ENCODE measurements at regions not wholly inside any gene's neighbourhood (a gene's known extent, or its start where the extent isn't known, plus 50 kb on each side); places are given as distances from the start of the nearest gene placed in this dataset.

DNA sequence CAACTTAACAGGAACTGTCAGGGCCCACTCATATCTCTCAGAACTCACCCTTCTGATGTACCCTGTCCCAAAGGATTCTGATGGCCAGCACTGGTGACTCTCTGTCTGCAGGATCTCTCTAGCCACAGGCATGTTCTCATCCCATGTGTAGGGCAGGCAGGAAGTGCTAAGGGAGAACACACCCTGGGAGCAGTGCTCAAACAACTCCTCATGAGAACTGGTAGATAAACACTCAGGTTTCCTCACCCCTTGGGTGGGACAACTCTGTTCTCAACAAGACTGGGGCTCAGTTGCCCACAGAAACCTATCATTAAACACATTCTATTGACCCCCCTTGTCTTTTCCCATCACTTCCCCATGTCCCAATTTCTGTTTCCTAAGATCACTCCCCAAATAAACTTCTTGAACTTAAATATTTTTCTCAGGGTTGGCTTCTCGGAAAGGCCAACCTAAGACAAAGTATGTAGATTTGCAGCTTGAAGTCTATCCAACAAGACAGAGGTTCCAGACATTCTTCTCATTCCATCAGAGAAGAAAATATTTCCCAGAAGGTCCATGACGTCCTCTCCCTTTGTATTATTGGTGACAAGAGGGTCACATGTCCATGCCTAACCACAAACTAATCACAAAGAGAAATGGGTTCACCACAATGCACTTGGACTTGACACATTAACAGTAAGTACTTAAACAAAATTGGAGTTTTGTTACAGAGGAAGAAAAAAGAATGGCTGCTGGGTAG, 276.6 kb upstream of the GADL1 start:
- no peak for DNase-seq (ENCODE audit: extremely low spot score in 2 of 2)
- TF ChIP-seq POLR2A (IDR thresholded peaks at IDR 0.05) (no peak), POLR2AphosphoS5 (IDR thresholded peaks at IDR 0.05; ENCODE audit: insufficient read depth in 1 of 2, low read depth in 1 of 2) (no peak)
- TF ChIP-seq, protein P1, sequence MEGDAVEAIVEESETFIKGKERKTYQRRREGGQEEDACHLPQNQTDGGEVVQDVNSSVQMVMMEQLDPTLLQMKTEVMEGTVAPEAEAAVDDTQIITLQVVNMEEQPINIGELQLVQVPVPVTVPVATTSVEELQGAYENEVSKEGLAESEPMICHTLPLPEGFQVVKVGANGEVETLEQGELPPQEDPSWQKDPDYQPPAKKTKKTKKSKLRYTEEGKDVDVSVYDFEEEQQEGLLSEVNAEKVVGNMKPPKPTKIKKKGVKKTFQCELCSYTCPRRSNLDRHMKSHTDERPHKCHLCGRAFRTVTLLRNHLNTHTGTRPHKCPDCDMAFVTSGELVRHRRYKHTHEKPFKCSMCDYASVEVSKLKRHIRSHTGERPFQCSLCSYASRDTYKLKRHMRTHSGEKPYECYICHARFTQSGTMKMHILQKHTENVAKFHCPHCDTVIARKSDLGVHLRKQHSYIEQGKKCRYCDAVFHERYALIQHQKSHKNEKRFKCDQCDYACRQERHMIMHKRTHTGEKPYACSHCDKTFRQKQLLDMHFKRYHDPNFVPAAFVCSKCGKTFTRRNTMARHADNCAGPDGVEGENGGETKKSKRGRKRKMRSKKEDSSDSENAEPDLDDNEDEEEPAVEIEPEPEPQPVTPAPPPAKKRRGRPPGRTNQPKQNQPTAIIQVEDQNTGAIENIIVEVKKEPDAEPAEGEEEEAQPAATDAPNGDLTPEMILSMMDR (IDR thresholded peaks at IDR 0.05): no peak
- Histone ChIP-seq H3K27ac (no peak overlapping the region), H3K9me3 (no peaks in the 10 kb centered on the region), H3K4me3 (no peak overlapping the region), H3K27me3 (no peaks in the 10 kb centered on the region), H3K36me3 (no peaks in the 10 kb centered on the region), H3K4me1 (no peaks in the 10 kb centered on the region)
- intact Hi-C loops (cut with DNase I): no loop called here

DNA sequence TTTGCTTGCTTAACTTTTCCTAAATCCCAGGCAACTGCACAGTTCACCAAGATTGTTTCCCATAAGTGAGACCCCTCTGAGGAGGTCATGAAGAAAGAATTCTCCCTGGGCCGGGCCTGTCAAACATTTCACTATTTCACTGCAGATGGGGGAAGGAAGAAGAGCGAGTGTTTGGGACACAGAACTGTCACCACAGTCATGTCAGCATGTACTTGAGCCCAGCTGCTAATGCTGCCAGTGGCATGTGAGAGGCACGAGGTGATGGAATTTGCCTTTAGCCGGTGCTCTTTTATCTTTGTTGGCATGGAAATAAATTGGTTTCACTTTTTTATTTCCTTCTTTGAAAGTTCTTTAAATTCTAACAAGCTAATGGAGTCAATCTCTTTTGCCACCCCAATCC, 277.9 kb upstream of the GADL1 start:
- H3K4me3 ChIP-seq: no peak overlapping the region
- no peak for DNase-seq (ENCODE audit: extremely low spot score in 2 of 2)
- no peaks in the 10 kb centered on the region for H3K36me3 ChIP-seq
- no peak for TF ChIP-seq POLR2A (IDR thresholded peaks at IDR 0.05)
- no peak for TF ChIP-seq POLR2AphosphoS5 (IDR thresholded peaks at IDR 0.05; ENCODE audit: insufficient read depth in 1 of 2, low read depth in 1 of 2)
- TF ChIP-seq, protein P1 (IDR thresholded peaks at IDR 0.05): no peak
- no peaks in the 10 kb centered on the region for H3K4me1 ChIP-seq
- no peaks in the 10 kb centered on the region for H3K27me3 ChIP-seq
- no peak overlapping the region for H3K27ac ChIP-seq
- intact Hi-C loops (cut with DNase I): no loop called here
- no peaks in the 10 kb centered on the region for H3K9me3 ChIP-seq

DNA sequence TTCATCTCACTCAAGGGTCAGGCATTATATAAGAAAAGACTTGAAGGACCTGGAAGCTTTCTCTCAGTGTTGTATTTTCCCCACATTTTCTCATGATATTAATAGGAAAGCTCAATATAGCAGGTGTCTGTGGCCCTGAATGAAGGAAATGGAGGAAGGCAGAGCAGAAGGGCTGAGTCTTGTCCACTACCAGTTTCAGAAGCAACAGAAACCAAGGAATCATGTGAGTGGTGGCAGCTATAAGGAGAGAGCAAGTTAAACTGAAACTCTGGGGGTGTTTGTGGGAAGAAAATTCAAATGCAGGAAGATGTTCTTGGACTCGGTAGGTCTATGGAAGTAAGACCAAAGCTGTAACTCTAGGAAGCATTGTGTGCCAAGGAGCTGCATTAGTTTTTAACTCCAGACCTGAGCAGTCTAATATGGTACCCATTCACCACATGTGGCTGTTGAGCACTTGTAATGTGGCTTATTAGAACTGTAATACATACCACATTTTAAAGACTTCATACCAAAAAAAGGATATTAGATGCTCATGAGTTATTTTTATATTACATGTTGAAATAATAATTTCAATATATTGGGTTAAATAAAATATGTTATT, 278.8 kb upstream of the GADL1 start:
- no peaks in the 10 kb centered on the region for H3K36me3 ChIP-seq
- H3K4me1 ChIP-seq: no peaks in the 10 kb centered on the region
- intact Hi-C loops (cut with DNase I): no loop called here
- H3K4me3 ChIP-seq: no peak overlapping the region
- TF ChIP-seq POLR2AphosphoS5 (IDR thresholded peaks at IDR 0.05; ENCODE audit: insufficient read depth in 1 of 2, low read depth in 1 of 2) (no peak), POLR2A (IDR thresholded peaks at IDR 0.05) (no peak)
- TF ChIP-seq, protein P1 (IDR thresholded peaks at IDR 0.05): no peak
- no peaks in the 10 kb centered on the region for H3K9me3 ChIP-seq
- H3K27ac ChIP-seq: no peak overlapping the region
- no peaks in the 10 kb centered on the region for H3K27me3 ChIP-seq
- DNase-seq (ENCODE audit: extremely low spot score in 2 of 2): no peak

DNA sequence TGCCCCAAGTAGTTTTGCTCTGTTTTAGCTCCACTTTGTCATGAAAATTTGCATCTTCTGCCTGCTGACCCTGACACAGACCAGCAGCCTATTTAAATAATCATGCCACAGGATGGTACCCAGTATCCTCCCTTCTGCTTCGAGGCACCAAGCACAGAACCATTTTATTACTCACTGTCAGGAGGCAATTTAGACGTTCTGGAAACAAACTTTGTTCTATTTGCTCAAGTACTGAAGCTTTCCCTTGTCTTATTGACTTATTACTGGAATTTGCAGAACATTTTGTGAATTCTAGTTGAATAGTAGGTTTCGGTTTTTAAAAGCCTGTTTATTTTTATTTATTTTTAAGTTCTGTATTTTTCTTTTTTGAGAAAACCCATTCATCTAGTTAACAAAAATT, 279.6 kb upstream of the GADL1 start:
- Histone ChIP-seq H3K4me3 (no peak overlapping the region), H3K27me3 (no peaks in the 10 kb centered on the region), H3K4me1 (no peaks in the 10 kb centered on the region), H3K36me3 (no peaks in the 10 kb centered on the region), H3K9me3 (no peaks in the 10 kb centered on the region), H3K27ac (no peak overlapping the region)
- TF ChIP-seq POLR2A (IDR thresholded peaks at IDR 0.05) (no peak), POLR2AphosphoS5 (IDR thresholded peaks at IDR 0.05; ENCODE audit: insufficient read depth in 1 of 2, low read depth in 1 of 2) (no peak)
- TF ChIP-seq, protein P1 (IDR thresholded peaks at IDR 0.05): no peak
- no peak for DNase-seq (ENCODE audit: extremely low spot score in 2 of 2)
- intact Hi-C loops (cut with DNase I): no loop called here

DNA sequence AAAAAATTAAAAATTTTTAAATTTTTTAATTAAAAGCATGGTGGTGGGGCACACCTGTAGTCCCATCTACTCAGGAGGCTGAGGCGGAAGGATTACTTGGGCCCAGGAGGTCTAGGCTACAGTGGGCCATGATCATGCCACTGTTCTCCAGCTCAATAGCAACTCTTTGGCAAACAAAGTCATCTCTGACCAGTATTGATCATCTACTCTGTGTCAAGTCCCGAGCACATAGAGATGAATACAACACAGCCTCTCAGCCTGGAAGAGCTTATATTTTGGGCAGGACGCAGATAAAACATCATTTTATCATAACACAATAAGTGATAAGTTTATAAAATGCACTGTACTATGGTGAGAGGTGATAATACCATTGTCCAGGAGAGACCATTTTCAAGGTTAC, 281.6 kb upstream of the GADL1 start:
- intact Hi-C loops (cut with DNase I): no loop called here
- DNase-seq (ENCODE audit: extremely low spot score in 2 of 2): no peak
- no peak for TF ChIP-seq POLR2A (IDR thresholded peaks at IDR 0.05)
- no peak overlapping the region for H3K4me3 ChIP-seq
- H3K27me3 ChIP-seq: no peaks in the 10 kb centered on the region
- H3K9me3 ChIP-seq: no peaks in the 10 kb centered on the region
- no peaks in the 10 kb centered on the region for H3K4me1 ChIP-seq
- H3K36me3 ChIP-seq: no peaks in the 10 kb centered on the region
- no peak overlapping the region for H3K27ac ChIP-seq

Data from vagina (tissue), 2 donors.